ENCODE measurements at regions not wholly inside any gene's neighbourhood (a gene's known extent, or its start where the extent isn't known, plus 50 kb on each side); places are given as distances from the start of the nearest gene placed in this dataset.
A peak's percentile ranks its signal among the peaks of the same experiment; 100 is the strongest.
"Not testable (repeated sequence)": the region's sequence is repeated elsewhere in the genome, so short reads cannot be mapped to it uniquely, and the experiment has no call there.

- no peak for DNase-seq (ENCODE audit: low read depth)
Measured at GRCh38 chr5:36481454-36482120, 124.8 kb upstream of the SLC1A3 start.

GRCh38 chr5:36482812-36483211 lies 123.6 kb upstream of the SLC1A3 start:
- DNase-seq (ENCODE audit: low read depth): no peak

DNA sequence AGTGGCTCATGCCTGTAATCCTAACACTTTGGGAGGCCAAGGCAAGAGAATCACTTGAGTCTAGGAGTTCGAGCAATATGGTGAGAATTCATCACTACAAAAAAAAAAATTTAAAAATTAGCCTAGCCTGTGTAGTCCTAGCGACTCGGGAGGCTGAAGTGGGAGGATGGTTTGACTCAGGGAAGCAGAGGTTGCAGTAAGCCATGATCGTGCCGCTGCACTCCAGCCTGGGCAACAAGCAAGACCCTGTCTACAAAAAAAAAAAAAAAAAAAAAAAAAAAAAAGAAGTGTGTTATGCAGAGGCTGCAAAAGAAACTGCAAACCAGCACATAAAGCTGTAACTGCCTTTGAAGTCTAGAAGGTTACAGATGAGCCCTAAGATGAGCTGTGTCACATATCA lies 116.9 kb upstream of the SLC1A3 start:
- no peak for DNase-seq (ENCODE audit: low read depth)

GRCh38 chr5:36491856-36492255 lies 114.5 kb upstream of the SLC1A3 start:
- DNase-seq (ENCODE audit: low read depth): no peak

- DNase-seq (ENCODE audit: low read depth): no peak
Measured at GRCh38 chr5:36492984-36493654, 113.3 kb upstream of the SLC1A3 start.

DNA sequence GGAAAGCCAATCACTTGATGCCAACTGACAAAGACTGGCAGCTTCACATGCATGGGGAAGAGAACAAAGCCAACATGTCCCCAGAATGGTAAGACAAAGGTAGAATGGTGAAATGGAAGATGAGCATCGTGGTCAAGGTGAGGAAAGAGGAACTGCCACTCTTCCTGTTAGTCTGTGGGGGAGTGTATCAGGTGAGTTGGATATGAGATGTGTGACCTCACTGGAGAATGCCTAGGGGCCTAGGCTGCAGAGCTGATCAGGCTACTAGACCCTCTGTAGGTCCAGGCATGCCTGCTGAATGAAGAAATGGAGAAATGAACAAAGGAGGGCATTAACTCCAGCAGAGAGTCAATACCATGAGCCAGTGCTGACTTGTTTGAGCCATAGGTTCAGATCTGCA lies 112.4 kb upstream of the SLC1A3 start:
- no peak for DNase-seq (ENCODE audit: low read depth)

- DNase-seq (ENCODE audit: low read depth): no peak
Measured at GRCh38 chr5:36494841-36495601, 111.4 kb upstream of the SLC1A3 start.

DNA sequence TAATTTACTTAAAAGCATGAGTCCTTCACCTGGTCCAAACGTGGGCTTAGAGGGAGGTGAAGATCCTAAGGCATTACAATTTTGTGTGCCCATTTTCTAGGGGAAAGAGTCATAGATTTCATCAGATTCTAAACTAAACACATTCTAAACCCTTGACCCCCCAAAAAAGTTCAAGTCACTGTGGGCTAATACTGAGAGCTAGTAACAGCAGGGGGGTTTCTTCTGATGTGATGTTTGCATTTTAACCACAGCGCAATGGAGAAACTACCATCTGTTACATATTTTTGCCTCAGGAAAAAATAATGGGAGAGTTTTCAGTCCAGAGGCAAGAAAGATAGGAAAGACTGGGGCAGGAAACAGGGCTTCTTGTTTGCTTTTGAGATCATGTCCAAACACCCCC lies 110.8 kb upstream of the SLC1A3 start:
- DNase-seq (ENCODE audit: low read depth): no peak

DNA sequence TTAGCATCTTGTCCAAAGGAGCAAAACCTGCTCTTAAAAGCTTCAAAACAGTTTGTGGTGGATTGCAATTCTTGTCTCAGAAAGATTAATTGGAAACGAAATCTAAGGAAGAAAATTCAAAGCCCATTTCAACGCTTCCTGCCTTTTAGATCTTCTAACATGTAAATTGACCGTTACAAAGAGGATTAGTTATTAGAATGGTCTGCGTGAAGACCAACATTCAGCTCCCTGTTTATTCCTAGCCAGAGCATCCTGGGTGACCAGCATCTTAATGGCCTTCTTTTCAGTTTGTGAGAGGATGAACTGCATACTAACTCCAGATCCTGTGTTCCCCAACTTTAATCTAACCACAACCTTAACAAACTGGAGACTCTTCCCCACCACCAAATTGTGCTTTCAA lies 109.9 kb upstream of the SLC1A3 start:
- DNase-seq (ENCODE audit: low read depth): no peak

DNA sequence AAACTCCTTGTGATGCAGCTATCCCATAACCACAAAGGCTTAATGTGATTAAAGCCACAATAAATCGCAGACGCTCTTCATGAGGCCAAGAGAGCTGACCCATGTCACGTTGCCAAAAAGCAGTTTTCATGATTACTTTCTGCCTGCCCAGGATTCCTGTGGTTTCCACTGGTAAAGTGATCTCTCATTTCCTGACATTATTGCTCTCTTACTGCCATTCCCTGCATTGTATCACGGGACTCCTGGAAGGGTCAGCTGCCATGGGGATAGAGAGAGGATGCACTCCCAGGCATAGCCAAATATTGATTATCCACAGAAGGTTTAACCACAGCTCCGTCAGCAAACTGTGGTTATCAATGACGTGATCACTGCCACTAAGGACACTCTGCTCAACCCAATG lies 103.8 kb upstream of the SLC1A3 start:
- peak; percentile 92 for DNase-seq (ENCODE audit: low read depth)

DNA sequence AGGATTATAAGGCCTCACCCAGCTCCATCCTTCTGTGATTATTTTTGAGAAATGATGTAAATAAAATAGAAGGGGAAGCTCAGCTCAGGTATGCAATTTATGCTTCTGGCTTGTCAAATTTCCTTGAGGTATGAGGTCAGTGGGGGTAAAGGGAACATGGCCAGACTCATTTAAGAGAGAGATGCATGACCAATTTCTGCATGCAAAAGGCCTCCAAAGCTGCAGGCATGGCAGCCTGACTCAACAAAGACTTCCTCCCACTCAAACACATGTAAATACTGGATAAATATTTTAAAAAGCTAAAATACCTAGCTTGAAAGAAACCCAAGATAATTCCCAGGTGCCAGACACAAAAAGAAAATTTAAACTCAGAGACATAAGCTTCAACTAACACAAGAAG lies 101.4 kb upstream of the SLC1A3 start:
- no peak for DNase-seq (ENCODE audit: low read depth)

- no peak for DNase-seq (ENCODE audit: low read depth)
Measured at GRCh38 chr5:36507332-36507952, 99.0 kb upstream of the SLC1A3 start.

- not testable (repeated sequence) for DNase-seq (ENCODE audit: low read depth)
Measured at GRCh38 chr5:36508331-36508730, 98.1 kb upstream of the SLC1A3 start.

DNA sequence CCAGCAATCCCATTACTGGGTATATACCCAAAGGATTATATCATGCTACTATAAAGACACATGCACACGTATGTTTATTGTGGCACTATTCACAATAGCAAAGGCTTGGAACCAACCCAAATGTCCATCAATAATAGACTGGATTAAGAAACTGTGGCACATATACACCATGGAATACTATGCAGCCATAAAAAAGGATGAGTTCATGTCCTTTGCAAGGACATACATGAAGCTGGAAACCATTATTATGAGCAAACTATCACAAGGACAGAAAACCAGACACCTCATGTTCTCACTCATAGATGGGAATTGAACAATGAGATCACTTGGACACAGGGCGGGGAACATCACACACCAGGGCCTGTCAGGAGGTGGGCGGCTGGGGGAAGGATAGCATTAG lies 92.8 kb upstream of the SLC1A3 start:
- DNase-seq (ENCODE audit: low read depth): not testable (repeated sequence)

DNA sequence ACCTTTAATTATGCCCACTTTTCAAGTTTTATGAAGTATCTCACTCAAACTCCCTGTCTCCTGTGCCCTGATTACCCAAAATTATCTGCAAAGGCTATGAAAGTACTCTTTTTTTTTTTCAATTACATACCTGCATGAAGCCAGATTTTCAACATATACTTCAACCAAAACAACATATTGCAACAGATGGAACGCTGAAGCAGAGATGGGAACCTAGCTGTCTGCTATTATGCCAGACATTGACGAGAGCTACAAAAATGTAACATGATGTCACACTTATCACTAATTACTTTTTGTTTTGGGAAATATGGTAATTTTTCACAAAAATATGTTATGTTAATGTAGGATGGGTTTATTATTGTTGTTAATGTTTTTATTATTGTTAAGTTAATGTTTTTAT lies 86.5 kb upstream of the SLC1A3 start:
- DNase-seq (ENCODE audit: low read depth): no peak

DNA sequence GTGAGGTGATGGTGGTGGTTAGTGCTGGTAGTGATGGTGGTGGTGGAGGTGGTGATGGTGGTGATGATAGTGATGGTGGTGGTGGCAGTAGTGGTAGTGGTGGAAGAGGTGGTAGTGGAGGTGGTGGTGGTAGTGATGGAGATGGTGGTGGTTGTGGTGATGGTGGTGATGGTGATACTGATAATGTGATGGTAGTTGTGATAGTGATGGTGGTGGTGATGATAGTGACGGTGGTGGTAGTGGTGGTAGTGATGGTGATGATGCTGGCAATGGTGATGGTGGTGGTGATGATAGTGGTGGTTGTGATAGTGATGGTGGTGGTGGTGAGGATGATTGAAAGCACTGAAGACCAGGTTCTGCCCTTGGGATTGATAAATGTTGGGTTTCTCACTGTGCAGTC lies 85.2 kb upstream of the SLC1A3 start:
- DNase-seq (ENCODE audit: low read depth): no peak

DNA sequence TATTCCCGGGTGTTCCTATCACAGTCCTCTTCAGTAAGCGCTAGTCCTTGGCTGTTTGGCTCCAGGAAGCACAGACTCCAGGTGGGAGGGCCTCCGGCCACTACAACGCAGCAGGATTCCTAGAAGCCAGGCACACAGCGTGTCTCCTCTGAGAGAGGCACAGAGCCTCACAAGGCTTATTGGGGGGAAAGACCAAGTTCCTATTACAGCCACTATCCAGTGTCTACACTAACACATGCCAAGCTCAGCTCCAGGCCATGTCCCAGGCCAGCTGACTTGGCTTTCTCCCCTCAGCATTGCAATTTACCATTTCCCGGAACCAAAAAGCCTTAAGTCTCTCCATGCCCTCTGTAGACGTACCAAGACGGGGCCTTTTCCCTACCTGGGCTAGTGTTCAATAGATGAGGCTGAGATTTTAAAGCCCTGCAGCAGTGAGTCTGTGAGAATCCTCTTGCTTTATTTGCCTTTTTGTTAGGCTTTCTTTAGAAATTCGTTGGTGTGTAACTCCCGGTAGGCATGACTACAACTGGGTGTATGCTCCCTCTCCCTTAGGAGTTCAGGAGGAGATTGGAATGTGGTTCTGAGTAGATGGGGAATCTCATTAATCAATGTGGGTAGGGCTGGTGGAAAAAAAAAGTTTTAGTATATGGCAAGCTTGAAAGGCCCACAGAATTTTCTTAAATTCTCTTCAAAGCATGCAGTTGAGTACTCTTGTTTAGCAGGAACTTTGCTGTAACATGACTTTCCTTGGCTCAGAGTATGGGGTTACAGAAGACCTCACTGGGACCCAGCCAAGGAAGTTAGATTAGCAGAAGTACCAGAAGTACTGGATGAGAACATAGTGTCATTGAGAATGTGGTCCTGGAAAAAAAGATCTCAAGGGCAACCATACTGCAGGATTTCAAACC lies 84.3 kb upstream of the SLC1A3 start:
- no peak for DNase-seq (ENCODE audit: low read depth)

GRCh38 chr5:36522746-36523065 lies 83.7 kb upstream of the SLC1A3 start:
- DNase-seq (ENCODE audit: low read depth): no peak

- DNase-seq (ENCODE audit: low read depth): no peak
Measured at GRCh38 chr5:36523450-36523849, 83.0 kb upstream of the SLC1A3 start.

DNA sequence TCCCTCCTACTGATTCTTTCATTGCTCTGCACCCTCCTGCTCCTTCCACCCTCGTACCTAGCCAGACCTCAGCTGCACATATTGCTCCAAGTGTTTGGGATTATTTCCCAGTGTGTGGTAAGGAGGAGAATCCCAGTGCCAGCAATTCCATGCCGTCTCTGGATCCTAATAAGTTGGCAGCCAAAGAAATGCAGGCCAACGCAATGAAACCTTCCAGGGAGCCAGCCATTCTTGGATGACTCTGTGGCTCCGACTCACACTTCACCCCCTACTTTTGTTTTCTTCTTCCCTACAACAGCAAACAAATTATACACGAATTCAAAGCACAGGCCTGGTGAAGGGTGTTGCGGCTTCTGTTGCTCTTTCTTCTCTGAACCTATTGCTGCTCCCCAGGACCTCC lies 82.5 kb upstream of the SLC1A3 start:
- DNase-seq (ENCODE audit: low read depth): no peak

DNA sequence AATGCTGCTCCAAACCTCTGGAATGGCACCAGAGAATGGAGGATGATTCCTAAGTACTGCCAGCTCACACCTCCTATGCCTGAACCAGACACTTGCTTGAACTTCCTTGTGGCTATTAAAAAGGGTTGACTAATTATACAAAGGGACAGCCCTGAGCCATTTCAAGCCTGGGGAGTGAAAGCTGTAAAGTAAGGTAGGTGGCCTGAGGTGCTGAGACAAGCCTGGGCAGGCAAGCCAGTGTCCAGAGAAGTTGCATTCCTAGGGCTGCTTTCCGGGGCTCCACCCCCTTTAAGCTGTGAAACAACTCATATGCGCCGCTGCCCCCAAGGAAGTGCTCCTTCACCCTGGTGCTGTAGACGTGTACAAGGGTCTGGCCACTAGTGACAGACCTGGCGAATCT lies 79.9 kb upstream of the SLC1A3 start:
- no peak for DNase-seq (ENCODE audit: low read depth)

- DNase-seq (ENCODE audit: low read depth): no peak
Measured at GRCh38 chr5:36528588-36528987, 77.8 kb upstream of the SLC1A3 start.
